C4-2B (cell line): ENCODE measurements at regions not wholly inside any gene's neighbourhood (a gene's known extent, or its start where the extent isn't known, plus 50 kb on each side); places are given as distances from the start of the nearest gene placed in this dataset.
"Not testable (repeated sequence)": the region's sequence is repeated elsewhere in the genome, so short reads cannot be mapped to it uniquely, and the experiment has no call there.

Source experiments
- H3K27ac ChIP-seq: fragments of 450-650 bp; 2 replicates; pipeline ENCODE4 v1.5.1; 2017
- ZFX ChIP-seq: fragments of 450-650 bp; IDR thresholded peaks from 2 replicates; pipeline ENCODE4 v1.6.1; 2017
- TF ChIP-seq, protein P1 (sequence below): fragments of 450-650 bp; conservative IDR thresholded peaks from 2 replicates; pipeline ENCODE4 v1.5.1; 2017; ENCODE audit warnings: mild to moderate bottlenecking

DNA sequence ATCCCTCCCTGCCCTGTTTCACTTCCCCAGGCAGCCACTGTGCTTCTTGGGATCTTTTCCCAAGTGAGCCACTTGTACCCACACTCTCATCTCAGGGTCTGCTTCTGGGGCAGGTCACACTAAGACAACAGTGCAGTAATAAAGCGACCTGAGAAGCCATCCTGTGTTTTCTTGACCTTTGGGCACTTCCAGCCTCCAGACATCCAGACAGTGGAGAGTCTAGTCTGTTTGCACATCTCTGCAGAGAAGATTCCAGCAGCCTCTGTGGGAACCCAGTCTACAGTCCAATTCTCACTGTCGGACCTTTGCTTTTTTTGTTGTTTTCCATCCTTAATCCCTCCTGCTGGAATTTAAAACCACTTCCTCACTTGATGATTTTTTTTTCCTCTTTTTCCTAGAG is 50.3 kb upstream of the ATP6AP2 start:
- H3K27ac ChIP-seq: no peak overlapping the region
- TF ChIP-seq, protein P1, sequence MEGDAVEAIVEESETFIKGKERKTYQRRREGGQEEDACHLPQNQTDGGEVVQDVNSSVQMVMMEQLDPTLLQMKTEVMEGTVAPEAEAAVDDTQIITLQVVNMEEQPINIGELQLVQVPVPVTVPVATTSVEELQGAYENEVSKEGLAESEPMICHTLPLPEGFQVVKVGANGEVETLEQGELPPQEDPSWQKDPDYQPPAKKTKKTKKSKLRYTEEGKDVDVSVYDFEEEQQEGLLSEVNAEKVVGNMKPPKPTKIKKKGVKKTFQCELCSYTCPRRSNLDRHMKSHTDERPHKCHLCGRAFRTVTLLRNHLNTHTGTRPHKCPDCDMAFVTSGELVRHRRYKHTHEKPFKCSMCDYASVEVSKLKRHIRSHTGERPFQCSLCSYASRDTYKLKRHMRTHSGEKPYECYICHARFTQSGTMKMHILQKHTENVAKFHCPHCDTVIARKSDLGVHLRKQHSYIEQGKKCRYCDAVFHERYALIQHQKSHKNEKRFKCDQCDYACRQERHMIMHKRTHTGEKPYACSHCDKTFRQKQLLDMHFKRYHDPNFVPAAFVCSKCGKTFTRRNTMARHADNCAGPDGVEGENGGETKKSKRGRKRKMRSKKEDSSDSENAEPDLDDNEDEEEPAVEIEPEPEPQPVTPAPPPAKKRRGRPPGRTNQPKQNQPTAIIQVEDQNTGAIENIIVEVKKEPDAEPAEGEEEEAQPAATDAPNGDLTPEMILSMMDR: no peak
- no peak for TF ChIP-seq ZFX

DNA sequence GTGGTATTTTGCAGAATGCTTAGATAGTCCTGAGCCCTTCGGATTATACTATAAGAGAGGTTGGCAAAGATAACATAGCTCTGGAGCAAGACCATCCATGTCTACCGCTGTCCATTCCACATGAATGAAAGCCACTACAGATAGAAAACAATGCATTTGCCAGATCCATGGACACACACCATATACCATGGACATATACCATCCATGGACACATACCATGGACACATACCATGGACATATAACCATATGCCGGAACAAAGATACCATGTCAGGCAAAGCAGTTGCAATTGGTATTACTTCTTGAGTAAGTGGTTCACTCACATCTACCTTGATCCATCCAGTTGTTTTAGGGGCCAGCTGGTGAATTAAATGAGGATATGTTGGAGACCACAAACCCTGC is 53.2 kb upstream of the ATP6AP2 start:
- no peak overlapping the region for H3K27ac ChIP-seq
- no peak for TF ChIP-seq ZFX
- TF ChIP-seq, protein P1: no peak

DNA sequence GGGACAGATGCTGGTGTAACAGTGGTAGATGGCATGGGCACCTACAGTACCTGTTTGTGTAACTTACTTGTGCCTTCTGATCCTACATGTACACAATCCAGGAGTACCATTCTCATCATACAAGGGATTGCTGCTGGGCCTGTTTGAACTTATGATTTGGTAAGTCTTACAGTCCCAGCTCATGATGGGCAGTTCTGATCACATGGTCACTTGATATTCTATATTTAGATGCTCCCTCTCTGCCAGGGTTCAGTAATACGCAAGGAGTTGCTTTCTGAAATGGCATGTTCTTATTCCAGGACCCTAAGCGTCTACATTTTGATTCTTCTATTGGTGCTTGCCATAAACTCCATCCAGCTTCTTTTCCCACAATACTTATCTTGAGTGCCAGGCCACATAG is 54.4 kb upstream of the ATP6AP2 start:
- TF ChIP-seq, protein P1: no peak
- TF ChIP-seq ZFX: no peak
- no peak overlapping the region for H3K27ac ChIP-seq

DNA sequence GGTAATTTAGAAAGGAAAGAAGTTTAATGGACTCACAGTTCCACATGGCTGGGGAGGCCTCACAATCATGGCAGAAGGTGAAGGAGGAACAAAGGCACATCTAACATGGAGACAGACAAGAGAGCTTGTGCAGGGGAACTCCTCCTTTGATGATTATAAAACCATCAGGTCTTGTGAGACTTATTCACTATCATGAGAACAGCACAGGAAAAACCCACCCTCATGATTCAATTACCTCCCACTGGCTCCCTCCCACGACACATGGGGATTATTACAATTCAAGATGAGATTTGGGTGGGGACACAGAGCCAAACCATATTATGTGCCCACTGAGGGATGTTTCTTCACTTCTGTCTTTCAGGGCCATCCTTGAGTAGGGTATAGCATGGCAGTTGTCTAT is 54.9 kb upstream of the ATP6AP2 start:
- H3K27ac ChIP-seq: not testable (repeated sequence)

DNA sequence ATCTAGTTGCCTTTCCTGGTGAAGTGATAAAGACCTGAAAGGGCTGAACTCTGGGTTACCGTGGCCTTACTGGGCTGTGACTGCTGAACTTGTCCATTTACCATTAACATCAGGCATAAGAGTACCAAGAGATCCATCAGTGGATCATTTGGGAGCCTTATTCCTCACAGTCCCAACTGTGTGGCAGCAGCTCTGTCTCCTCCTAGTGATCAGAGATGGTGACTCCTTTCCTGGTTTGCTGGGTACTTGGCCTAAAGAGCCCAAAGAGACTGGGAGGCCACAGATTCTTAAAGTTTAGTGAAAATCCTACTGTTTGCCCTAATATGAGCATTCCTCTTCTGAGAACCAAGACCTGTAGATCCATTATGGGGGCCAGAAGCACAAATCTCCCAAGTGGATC is 56.3 kb upstream of the ATP6AP2 start:
- TF ChIP-seq ZFX: no peak
- TF ChIP-seq, protein P1: no peak

DNA sequence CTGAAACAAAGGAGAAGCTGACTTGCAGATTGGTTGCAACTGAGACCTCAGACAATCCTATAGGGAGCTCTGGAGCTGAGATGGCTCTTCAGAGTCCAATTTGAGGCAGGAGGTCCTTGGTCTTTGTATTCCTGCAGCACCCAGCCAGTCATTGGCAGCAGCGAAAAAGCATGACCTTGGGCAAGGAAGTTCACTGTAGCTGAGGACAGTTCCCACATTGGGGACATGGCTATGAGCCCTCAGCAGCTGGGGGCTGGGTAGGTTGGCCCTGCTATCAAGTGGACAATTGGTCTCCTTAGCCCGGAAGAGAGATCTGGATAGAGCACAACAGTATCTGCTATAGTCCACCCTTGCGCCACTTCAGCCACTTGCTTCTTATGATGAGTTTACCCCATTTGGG is 56.9 kb upstream of the ATP6AP2 start:
- H3K27ac ChIP-seq: no peak overlapping the region
- TF ChIP-seq, protein P1: no peak
- no peak for TF ChIP-seq ZFX

More for the DNA sequence above, 56.3 kb upstream of the ATP6AP2 start:
- no peak overlapping the region for H3K27ac ChIP-seq

DNA sequence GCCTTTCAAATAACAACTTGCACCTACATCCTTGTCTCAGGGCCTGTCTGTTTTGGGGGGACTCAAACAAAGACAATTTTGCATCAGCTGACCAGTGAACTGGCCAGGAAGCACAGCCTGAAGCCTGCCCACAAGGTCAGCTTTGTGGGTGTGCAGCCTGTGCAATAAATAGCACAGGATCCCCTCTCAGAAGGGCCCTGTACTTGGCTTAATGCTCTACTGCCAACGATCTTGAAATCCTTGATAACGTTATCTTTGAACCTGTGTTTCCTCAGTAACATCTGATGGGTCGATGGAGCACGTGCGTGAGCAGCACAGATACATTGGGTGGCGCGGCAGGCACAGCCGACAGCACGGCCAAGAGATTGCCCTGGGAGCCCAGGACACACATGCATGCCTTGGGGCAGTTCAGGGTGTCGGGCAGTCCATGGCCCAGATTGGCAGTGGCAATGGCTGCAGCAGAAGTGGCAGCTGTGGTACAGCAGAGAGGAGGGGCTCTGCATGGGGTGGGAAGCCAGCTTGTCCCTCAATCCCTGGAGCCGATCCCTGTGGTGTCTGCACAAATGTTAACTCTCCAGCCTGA is 58.8 kb upstream of the ATP6AP2 start:
- TF ChIP-seq, protein P1: no peak
- TF ChIP-seq ZFX: no peak
- no peak overlapping the region for H3K27ac ChIP-seq

DNA sequence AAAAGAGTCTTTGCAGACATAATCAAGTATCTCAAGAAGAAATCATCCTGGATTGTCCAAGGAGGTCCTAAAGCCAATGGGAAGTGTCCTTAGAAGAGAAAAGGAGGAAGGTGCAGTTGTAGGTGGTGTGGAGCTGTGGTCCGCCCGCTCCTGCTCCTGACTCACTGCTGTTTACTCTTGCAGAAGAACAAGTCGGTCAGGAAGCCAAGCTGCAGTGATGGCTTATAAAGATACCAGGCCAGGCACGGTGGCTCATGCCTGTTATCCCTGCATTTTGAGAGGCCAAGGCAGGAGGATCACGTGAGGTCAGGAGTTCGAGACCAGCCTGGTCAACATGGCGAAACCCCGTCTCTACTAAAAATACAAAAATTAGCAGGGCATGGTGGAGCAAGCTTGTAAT is 66.4 kb upstream of the ATP6AP2 start:
- TF ChIP-seq ZFX: no peak
- TF ChIP-seq, protein P1: no peak
- H3K27ac ChIP-seq: 0 out of 2 replicates have a peak overlapping the region, but pooled peaks have one; percentile 9
